ENCODE measurements at regions not wholly inside any gene's neighbourhood (a gene's known extent, or its start where the extent isn't known, plus 50 kb on each side); places are given as distances from the start of the nearest gene placed in this dataset.

GRCh38 chr5:145389047-145389446 lies 446.1 kb downstream of the PRELID2 start:
- Histone ChIP-seq H3K27me3 (ENCODE audit: control insufficient read depth, insufficient read depth, low read length) (no peaks in the 10 kb centered on the region), H3K36me3 (ENCODE audit: control insufficient read depth, insufficient read depth, low read length) (no peaks in the 10 kb centered on the region), H3K4me3 (ENCODE audit: low read depth, low read length) (no peak overlapping the region)
- DNase-seq (ENCODE audit: low read depth), result no peak
- ChIA-PET CTCF (no interaction called here), POLR2A (no interaction called here)
- TF ChIP-seq CTCF (IDR thresholded peaks at IDR 0.05; ENCODE audit: insufficient read depth, low read depth, low read length), result no peak

- Histone ChIP-seq H3K27me3 (ENCODE audit: control insufficient read depth, insufficient read depth, low read length) (no peaks in the 10 kb centered on the region), H3K4me3 (ENCODE audit: low read depth, low read length) (no peak overlapping the region), H3K36me3 (ENCODE audit: control insufficient read depth, insufficient read depth, low read length) (no peaks in the 10 kb centered on the region)
- ChIA-PET POLR2A (no interaction called here), CTCF (no interaction called here)
- no peak for DNase-seq (ENCODE audit: low read depth)
- no peak for TF ChIP-seq CTCF (IDR thresholded peaks at IDR 0.05; ENCODE audit: insufficient read depth, low read depth, low read length)
Measured at GRCh38 chr5:145385276-145385675, 449.9 kb downstream of the PRELID2 start.

DNA sequence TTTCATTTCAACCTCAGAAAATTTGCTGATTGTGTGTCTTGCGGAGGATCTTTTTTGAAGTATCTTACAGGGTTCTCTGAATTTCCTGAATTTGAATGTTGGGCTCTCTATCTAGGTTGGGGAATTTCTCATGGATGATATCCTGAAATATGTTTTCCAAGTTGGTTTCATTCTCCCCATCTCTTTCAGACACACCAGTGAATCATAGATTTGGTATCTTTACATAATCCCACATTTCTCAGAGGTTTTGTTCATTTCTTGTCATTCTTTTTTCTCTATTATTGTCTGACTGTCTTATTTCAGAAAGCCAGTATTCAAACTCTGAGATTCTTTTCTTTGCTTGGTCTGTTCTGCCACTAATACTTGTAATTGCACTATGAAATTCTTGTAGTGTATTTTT lies 456.9 kb downstream of the PRELID2 start:
- CTCF ChIA-PET, result no interaction called here
- DNase-seq (ENCODE audit: low read depth), result no peak
- POLR2A ChIA-PET, result no interaction called here
- Histone ChIP-seq H3K36me3 (ENCODE audit: control insufficient read depth, insufficient read depth, low read length) (no peaks in the 10 kb centered on the region), H3K27me3 (ENCODE audit: control insufficient read depth, insufficient read depth, low read length) (no peaks in the 10 kb centered on the region), H3K4me3 (ENCODE audit: low read depth, low read length) (no peak overlapping the region)
- no peak for TF ChIP-seq CTCF (IDR thresholded peaks at IDR 0.05; ENCODE audit: insufficient read depth, low read depth, low read length)

GRCh38 chr5:145375521-145375920 lies 459.6 kb downstream of the PRELID2 start:
- ChIA-PET POLR2A (no interaction called here), CTCF (interaction anchor here (0.8 kb wide), 1 partner anchor 9 kb away, joined by 3 read pairs; no protein-coding TSS in a partner anchor)
- Histone ChIP-seq H3K4me3 (ENCODE audit: low read depth, low read length) (no peak overlapping the region), H3K36me3 (ENCODE audit: control insufficient read depth, insufficient read depth, low read length) (no peaks in the 10 kb centered on the region), H3K27me3 (ENCODE audit: control insufficient read depth, insufficient read depth, low read length) (no peaks in the 10 kb centered on the region)
- DNase-seq (ENCODE audit: low read depth), result no peak
- no peak for TF ChIP-seq CTCF (IDR thresholded peaks at IDR 0.05; ENCODE audit: insufficient read depth, low read depth, low read length)

- no peaks in the 10 kb centered on the region for H3K36me3 ChIP-seq (ENCODE audit: control insufficient read depth, insufficient read depth, low read length)
- no peaks in the 10 kb centered on the region for H3K27me3 ChIP-seq (ENCODE audit: control insufficient read depth, insufficient read depth, low read length)
- no peak overlapping the region for H3K4me3 ChIP-seq (ENCODE audit: low read depth, low read length)
- POLR2A ChIA-PET, result no interaction called here
- no peak for DNase-seq (ENCODE audit: low read depth)
- no peak for TF ChIP-seq CTCF (IDR thresholded peaks at IDR 0.05; ENCODE audit: insufficient read depth, low read depth, low read length)
- CTCF ChIA-PET, result no interaction called here
Measured at GRCh38 chr5:145365464-145365863, 469.7 kb downstream of the PRELID2 start.
